PC-9 (cell line): ENCODE measurements at regions not wholly inside any gene's neighbourhood (a gene's known extent, or its start where the extent isn't known, plus 50 kb on each side); places are given as distances from the start of the nearest gene placed in this dataset.

Source experiments
- BruUV-seq: library from RNA; stranded (reverse); fragments of 400-500 nt; replicated peaks from 2 replicates; lab custom pipeline; 2021; lab: Mats Ljungman, UMichigan
- CTCF ChIA-PET: fragments of 300-600 bp; sonication (Branson Sonifier 250); formaldehyde crosslinking; loops from one replicate; lab custom pipeline; 2022; ENCODE audit warnings: antibody characterized with exemption; lab: Charles Lee
- POLR2A ChIA-PET: fragments of 300-600 bp; sonication (Branson Sonifier 250); formaldehyde crosslinking; loops from one replicate; lab custom pipeline; 2022; ENCODE audit warnings: antibody characterized with exemption; ENCODE audit not compliant: unreplicated experiment; lab: Charles Lee
- DNase-seq, 2 experiments: peaks; one replicate each; pipeline versions ENCODE4 v3.0.0 to v3.0.0-alpha.2; 2015 to 2022; ENCODE audit warnings: mixed read lengths in 1 of 2
- H2AFZ ChIP-seq: fragments of 200-600 bp; sonication (generic); 2 replicates; pipeline ENCODE4 v1.8.1; 2017; ENCODE audit warnings: antibody characterized with exemption
- H3F3A ChIP-seq: fragments of 200-600 bp; sonication (generic); 2 replicates; pipeline ENCODE4 v1.8.1; 2017; ENCODE audit warnings: antibody characterized with exemption, mild to moderate bottlenecking, low read depth; ENCODE audit not compliant: insufficient read depth
- H3K27ac ChIP-seq: fragments of 200-600 bp; sonication (generic); 2 replicates; pipeline ENCODE4 v1.6.1; 2016; ENCODE audit warnings: mixed run types
- H3K27me3 ChIP-seq: fragments of 200-600 bp; sonication (generic); 2 replicates; pipeline ENCODE4 v1.6.1; 2016; ENCODE audit warnings: low read depth, mixed run types; ENCODE audit not compliant: insufficient read depth
- H3K36me3 ChIP-seq: fragments of 200-600 bp; sonication (generic); 2 replicates; pipeline ENCODE4 v1.6.1; 2016; ENCODE audit warnings: low read depth, mixed run types
- H3K4me1 ChIP-seq: fragments of 200-600 bp; sonication (generic); replicated peaks from 2 replicates; pipeline ENCODE4 v1.6.1; 2016; ENCODE audit warnings: mixed run types; ENCODE audit not compliant: insufficient read depth
- H3K4me2 ChIP-seq: fragments of 200-600 bp; sonication (generic); 2 replicates; pipeline ENCODE4 v1.6.1; 2017; ENCODE audit warnings: mixed run types
- H3K4me3 ChIP-seq: fragments of 200-600 bp; sonication (generic); 2 replicates; pipeline ENCODE4 v1.6.1; 2016; ENCODE audit warnings: mixed run types
- H3K79me2 ChIP-seq: fragments of 200-600 bp; sonication (generic); 2 replicates; pipeline ENCODE4 v1.6.1; 2017; ENCODE audit warnings: low read depth, mixed run types
- H3K9me2 ChIP-seq: fragments of 200-600 bp; sonication (generic); 2 replicates; pipeline ENCODE4 v1.8.1; 2017; ENCODE audit warnings: mild to moderate bottlenecking; ENCODE audit not compliant: insufficient read depth
- H3K9me3 ChIP-seq: fragments of 200-600 bp; sonication (generic); 2 replicates; pipeline ENCODE4 v1.8.1; 2016; ENCODE audit warnings: low read depth; ENCODE audit not compliant: insufficient read depth
- H4K20me1 ChIP-seq: fragments of 200-600 bp; sonication (generic); 2 replicates; pipeline ENCODE4 v1.8.1; 2017; ENCODE audit not compliant: insufficient read depth
- CTCF ChIP-seq: fragments of 200-600 bp; sonication (generic); conservative IDR thresholded peaks from 2 replicates; pipeline ENCODE4 v1.6.1; 2017; ENCODE audit warnings: mixed run types, antibody characterized with exemption, mild to moderate bottlenecking, moderate library complexity
- EZH2 ChIP-seq: fragments of 200-600 bp; sonication (generic); IDR thresholded peaks from 2 replicates; pipeline ENCODE4 v1.8.0; 2017; ENCODE audit warnings: antibody characterized with exemption, low read depth
- intact Hi-C: fragments of 100-400 bp; cut with micrococcal nuclease; formaldehyde crosslinking; loops from one replicate; pipeline ENCODE4 v1.10.0; 2022; ENCODE audit not compliant: unreplicated experiment

GRCh38 chr2:234716271-234716670 lies 219.4 kb upstream of the ARL4C start:
- CTCF ChIA-PET: no interaction called here
- H3K9me3 ChIP-seq: no peaks in the 10 kb centered on the region
- no peaks in the 10 kb centered on the region for H3F3A ChIP-seq
- intact Hi-C loops: no loop called here
- POLR2A ChIA-PET: no interaction called here
- no peak overlapping the region for H3K4me3 ChIP-seq
- H3K9me2 ChIP-seq: 0 out of 2 replicates have a peak, but pooled peaks cover 6% of the 10 kb centered on the region
- no peaks in the 10 kb centered on the region for H4K20me1 ChIP-seq
- no peak overlapping the region for H2AFZ ChIP-seq
- no TSS peak for BruUV-seq
- no peaks in the 10 kb centered on the region for H3K79me2 ChIP-seq
- H3K4me2 ChIP-seq: no peak overlapping the region
- TF ChIP-seq CTCF (no peak), EZH2 (no peak)
- H3K4me1 ChIP-seq: no peaks in the 10 kb centered on the region
- DNase-seq: no peak
- H3K27ac ChIP-seq: no peak overlapping the region
- H3K36me3 ChIP-seq: no peaks in the 10 kb centered on the region
- no peaks in the 10 kb centered on the region for H3K27me3 ChIP-seq

- no peaks in the 10 kb centered on the region for H3K36me3 ChIP-seq
- no peaks in the 10 kb centered on the region for H4K20me1 ChIP-seq
- no peaks in the 10 kb centered on the region for H3K27me3 ChIP-seq
- POLR2A ChIA-PET: no interaction called here
- DNase-seq: no peak
- TF ChIP-seq EZH2: no peak
- TF ChIP-seq CTCF: no peak
- no peaks in the 10 kb centered on the region for H3K4me1 ChIP-seq
- H3K4me2 ChIP-seq: no peak overlapping the region
- H3K9me2 ChIP-seq: 0 out of 2 replicates have a peak, but pooled peaks cover 6% of the 10 kb centered on the region
- H3K9me3 ChIP-seq: no peaks in the 10 kb centered on the region
- no peaks in the 10 kb centered on the region for H3K79me2 ChIP-seq
- no peak overlapping the region for H3K4me3 ChIP-seq
- intact Hi-C loops: no loop called here
- CTCF ChIA-PET: interaction anchor here (0.6 kb wide), 1 partner anchor 392 kb away, joined by 19 read pairs; no protein-coding TSS in a partner anchor
- no peak overlapping the region for H2AFZ ChIP-seq
- H3F3A ChIP-seq: no peaks in the 10 kb centered on the region
- no TSS peak for BruUV-seq
- no peak overlapping the region for H3K27ac ChIP-seq
These were observed 218.9 kb upstream of the ARL4C start for GRCh38 chr2:234715671-234716250.

- Histone ChIP-seq H3K4me2 (no peak overlapping the region), H4K20me1 (no peaks in the 10 kb centered on the region), H3K27ac (no peak overlapping the region), H3K4me1 (no peaks in the 10 kb centered on the region), H3K9me2 (0 out of 2 replicates have a peak, but pooled peaks cover 6% of the 10 kb centered on the region), H3F3A (no peaks in the 10 kb centered on the region), H3K27me3 (no peaks in the 10 kb centered on the region), H3K79me2 (no peaks in the 10 kb centered on the region), H3K9me3 (no peaks in the 10 kb centered on the region), H3K36me3 (no peaks in the 10 kb centered on the region), H2AFZ (no peak overlapping the region), H3K4me3 (no peak overlapping the region)
- BruUV-seq: no TSS peak
- no peak for DNase-seq
- no peak for TF ChIP-seq EZH2
- no peak for TF ChIP-seq CTCF
- intact Hi-C loops: no loop called here
- CTCF ChIA-PET: no interaction called here
- POLR2A ChIA-PET: no interaction called here
These were observed 217.8 kb upstream of the ARL4C start for GRCh38 chr2:234714711-234715110.
